Stomach smooth muscle (tissue), 2 donors: ENCODE measurements at regions not wholly inside any gene's neighbourhood (a gene's known extent, or its start where the extent isn't known, plus 50 kb on each side); places are given as distances from the start of the nearest gene placed in this dataset.
"Not testable (repeated sequence)": the region's sequence is repeated elsewhere in the genome, so short reads cannot be mapped to it uniquely, and the experiment has no call there.

ENCODE experiments used
- H3K27ac ChIP-seq: one replicate; pipeline ENCODE4 v1.7.0; 2013; ENCODE audit warnings: mild to moderate bottlenecking, low read length, inconsistent platforms
- H3K27me3 ChIP-seq, 2 donors: one replicate each; pipeline ENCODE4 v1.7.0; 2013; ENCODE audit warnings: low read length in 2 of 2; ENCODE audit not compliant: insufficient read depth in 2 of 2, control insufficient read depth in 1 of 2
- H3K36me3 ChIP-seq, 2 donors: one replicate each; pipeline ENCODE4 v1.7.0; 2013; ENCODE audit warnings: low read length in 2 of 2; ENCODE audit not compliant: control insufficient read depth in 2 of 2, insufficient read depth in 2 of 2
- H3K4me1 ChIP-seq: one replicate; pipeline ENCODE4 v1.7.0; 2013; ENCODE audit warnings: low read length; ENCODE audit not compliant: control insufficient read depth, insufficient read depth
- H3K4me3 ChIP-seq, 2 donors: one replicate each; pipeline ENCODE4 v1.7.0; 2013; ENCODE audit warnings: low read length in 2 of 2
- H3K9ac ChIP-seq, 2 donors: one replicate each; pipeline ENCODE4 v1.7.0; 2013; ENCODE audit warnings: low read length in 2 of 2, mild to moderate bottlenecking in 1 of 2
- H3K9me3 ChIP-seq, 2 donors: one replicate each; pipeline ENCODE4 v1.7.0; 2013; ENCODE audit warnings: low read length in 2 of 2; ENCODE audit not compliant: control insufficient read depth in 2 of 2
- donor health status: healthy.
- donor health status: Pancreatic carcinoma.

- no peak overlapping the region for H3K27ac ChIP-seq
- no peaks in the 10 kb centered on the region for H3K9me3 ChIP-seq
- no peak overlapping the region for H3K4me3 ChIP-seq
- H3K4me1 ChIP-seq: no peaks in the 10 kb centered on the region
- no peaks in the 10 kb centered on the region for H3K27me3 ChIP-seq
- H3K36me3 ChIP-seq: no peaks in the 10 kb centered on the region
- no peak overlapping the region for H3K9ac ChIP-seq
These were observed 428.5 kb downstream of the CD83 start for GRCh38 chr6:14546036-14546435.

GRCh38 chr6:14547284-14547998 is 429.9 kb downstream of the CD83 start:
- Histone ChIP-seq H3K36me3 (no peaks in the 10 kb centered on the region), H3K27ac (no peak overlapping the region), H3K9ac (no peak overlapping the region), H3K27me3 (no peaks in the 10 kb centered on the region), H3K4me3 (no peak overlapping the region), H3K9me3 (no peaks in the 10 kb centered on the region), H3K4me1 (no peaks in the 10 kb centered on the region)

DNA sequence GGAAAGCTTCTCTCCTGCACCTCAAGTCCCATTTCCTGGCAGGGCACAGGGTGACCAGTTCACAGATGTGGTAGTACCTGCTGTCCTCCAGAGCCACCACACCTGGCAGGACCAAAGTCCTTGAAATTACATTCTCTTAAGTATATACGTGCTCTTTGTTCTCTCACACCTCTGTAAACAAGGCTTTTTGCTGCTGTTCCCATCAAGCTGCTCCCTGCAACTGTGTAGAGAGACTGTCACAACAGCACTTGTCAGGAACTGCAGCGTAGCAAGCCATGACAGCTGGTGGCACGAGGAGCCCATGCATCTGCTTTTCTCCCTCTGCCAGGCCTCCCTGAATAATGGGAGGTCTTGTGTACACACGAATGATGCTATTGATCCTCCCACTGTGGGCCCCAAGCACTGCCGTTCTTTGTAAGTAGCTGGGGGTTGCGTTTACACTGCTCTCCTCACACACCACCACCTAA is 431.8 kb downstream of the CD83 start:
- no peak overlapping the region for H3K27ac ChIP-seq
- no peaks in the 10 kb centered on the region for H3K9me3 ChIP-seq
- no peaks in the 10 kb centered on the region for H3K36me3 ChIP-seq
- H3K4me3 ChIP-seq: no peak overlapping the region
- H3K27me3 ChIP-seq: no peaks in the 10 kb centered on the region
- H3K4me1 ChIP-seq: no peaks in the 10 kb centered on the region
- H3K9ac ChIP-seq: no peak overlapping the region

GRCh38 chr6:14549871-14550270 is 432.3 kb downstream of the CD83 start:
- no peaks in the 10 kb centered on the region for H3K36me3 ChIP-seq
- no peaks in the 10 kb centered on the region for H3K27me3 ChIP-seq
- H3K4me1 ChIP-seq: no peaks in the 10 kb centered on the region
- no peak overlapping the region for H3K27ac ChIP-seq
- H3K9me3 ChIP-seq: no peaks in the 10 kb centered on the region
- H3K4me3 ChIP-seq: no peak overlapping the region
- H3K9ac ChIP-seq: no peak overlapping the region

DNA sequence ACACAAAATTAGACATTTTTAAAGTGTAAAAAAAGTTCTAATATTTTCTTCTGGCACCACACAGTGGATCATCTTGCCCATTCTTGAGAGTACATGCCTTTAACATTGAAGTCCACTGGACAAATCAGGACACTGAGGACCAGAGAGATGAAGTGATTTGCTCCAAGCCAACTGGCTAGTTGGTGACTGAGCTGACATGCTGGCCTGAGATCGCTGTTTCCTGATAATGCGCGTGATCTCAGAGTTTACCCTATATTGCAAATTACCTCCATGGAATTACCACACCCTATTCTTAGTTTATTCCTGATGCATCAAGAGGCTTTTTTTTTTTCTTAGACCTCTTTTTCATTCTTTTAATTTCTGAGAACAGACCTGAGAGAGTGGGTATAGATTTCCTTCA is 432.8 kb downstream of the CD83 start:
- Histone ChIP-seq H3K9ac (no peak overlapping the region), H3K27me3 (no peaks in the 10 kb centered on the region), H3K36me3 (no peaks in the 10 kb centered on the region), H3K27ac (no peak overlapping the region), H3K4me1 (no peaks in the 10 kb centered on the region), H3K4me3 (no peak overlapping the region), H3K9me3 (no peaks in the 10 kb centered on the region)

- H3K27ac ChIP-seq: no peak overlapping the region
- no peak overlapping the region for H3K4me3 ChIP-seq
These were observed 433.2 kb downstream of the CD83 start for GRCh38 chr6:14550822-14551221.

DNA sequence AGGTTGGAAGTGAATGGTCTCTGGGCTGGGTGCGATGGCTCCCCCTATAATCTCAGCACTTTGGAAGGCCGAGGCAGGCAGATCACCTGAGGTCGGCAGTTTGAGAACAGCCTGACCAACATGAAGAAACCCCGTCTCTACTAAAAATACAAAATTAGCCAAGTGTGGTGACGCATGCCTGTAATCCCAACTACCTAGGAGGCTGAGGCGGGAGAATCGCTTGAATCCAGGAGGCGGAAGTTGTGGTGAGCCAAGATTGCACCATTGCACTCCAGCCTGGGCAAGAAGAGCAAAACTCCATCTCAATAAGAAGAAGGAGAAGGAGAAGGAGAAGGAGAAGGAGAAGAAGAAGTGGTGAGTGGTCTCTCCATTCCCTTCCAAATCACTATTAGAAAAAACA is 434.0 kb downstream of the CD83 start:
- not testable (repeated sequence) for H3K9me3 ChIP-seq, H3K27me3 ChIP-seq, H3K9ac ChIP-seq, H3K36me3 ChIP-seq, H3K4me1 ChIP-seq, H3K4me3 ChIP-seq, H3K27ac ChIP-seq

More at GRCh38 chr6:14550822-14551221, 433.2 kb downstream of the CD83 start:
- Histone ChIP-seq H3K9me3 (no peaks in the 10 kb centered on the region), H3K36me3 (no peaks in the 10 kb centered on the region), H3K4me1 (no peaks in the 10 kb centered on the region), H3K27me3 (no peaks in the 10 kb centered on the region), H3K9ac (no peak overlapping the region)

GRCh38 chr6:14552891-14553290 is 435.3 kb downstream of the CD83 start:
- Histone ChIP-seq H3K36me3 (no peaks in the 10 kb centered on the region), H3K4me1 (no peaks in the 10 kb centered on the region), H3K9ac (no peak overlapping the region), H3K4me3 (no peak overlapping the region), H3K27ac (no peak overlapping the region), H3K27me3 (no peaks in the 10 kb centered on the region), H3K9me3 (no peaks in the 10 kb centered on the region)

DNA sequence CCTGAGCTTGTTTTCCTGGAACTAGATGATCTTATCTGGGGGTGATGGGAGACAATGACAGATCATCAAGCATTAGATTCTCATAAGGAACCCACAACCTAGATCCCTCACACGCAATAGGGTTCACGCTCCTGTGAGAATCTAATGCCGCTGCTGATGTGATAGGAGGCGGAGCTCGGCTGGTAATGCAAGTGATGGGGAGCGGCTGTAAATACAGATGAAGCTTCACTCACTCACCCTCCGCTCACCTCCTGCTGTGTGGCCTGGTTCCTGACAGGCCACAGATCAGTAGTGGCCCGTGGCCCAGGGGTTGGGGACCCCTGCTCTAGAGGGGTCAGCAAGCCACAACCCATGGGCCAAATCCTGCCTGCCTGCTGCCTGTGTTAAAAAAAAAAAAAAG is 435.9 kb downstream of the CD83 start:
- H3K9ac ChIP-seq: no peak overlapping the region
- no peaks in the 10 kb centered on the region for H3K27me3 ChIP-seq
- H3K9me3 ChIP-seq: no peaks in the 10 kb centered on the region

DNA sequence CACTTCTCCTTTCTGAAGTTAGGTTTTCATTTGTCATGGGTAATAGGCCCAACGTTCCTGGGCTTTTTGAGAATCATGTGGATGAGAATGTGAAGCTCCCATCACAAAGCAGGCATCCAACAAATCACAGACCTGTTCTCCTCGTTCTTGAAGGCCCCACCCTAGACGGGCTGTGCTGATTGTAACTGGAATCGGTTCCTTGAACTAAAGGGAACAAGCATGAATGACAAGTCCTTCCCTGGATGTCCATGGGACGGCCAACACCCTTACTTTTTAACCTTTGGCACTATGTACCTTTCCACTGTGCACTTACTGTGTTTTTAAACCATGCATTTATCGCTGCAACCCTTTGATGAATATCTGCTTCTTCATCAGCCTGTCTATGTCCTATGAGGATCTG is 438.2 kb downstream of the CD83 start:
- Histone ChIP-seq H3K4me3 (no peak overlapping the region), H3K4me1 (no peaks in the 10 kb centered on the region), H3K9me3 (no peaks in the 10 kb centered on the region), H3K27me3 (no peaks in the 10 kb centered on the region), H3K36me3 (no peaks in the 10 kb centered on the region), H3K27ac (no peak overlapping the region), H3K9ac (no peak overlapping the region)

More for the DNA sequence above, 435.9 kb downstream of the CD83 start:
- no peaks in the 10 kb centered on the region for H3K36me3 ChIP-seq
- H3K4me1 ChIP-seq: no peaks in the 10 kb centered on the region
- no peak overlapping the region for H3K4me3 ChIP-seq
- no peak overlapping the region for H3K27ac ChIP-seq

DNA sequence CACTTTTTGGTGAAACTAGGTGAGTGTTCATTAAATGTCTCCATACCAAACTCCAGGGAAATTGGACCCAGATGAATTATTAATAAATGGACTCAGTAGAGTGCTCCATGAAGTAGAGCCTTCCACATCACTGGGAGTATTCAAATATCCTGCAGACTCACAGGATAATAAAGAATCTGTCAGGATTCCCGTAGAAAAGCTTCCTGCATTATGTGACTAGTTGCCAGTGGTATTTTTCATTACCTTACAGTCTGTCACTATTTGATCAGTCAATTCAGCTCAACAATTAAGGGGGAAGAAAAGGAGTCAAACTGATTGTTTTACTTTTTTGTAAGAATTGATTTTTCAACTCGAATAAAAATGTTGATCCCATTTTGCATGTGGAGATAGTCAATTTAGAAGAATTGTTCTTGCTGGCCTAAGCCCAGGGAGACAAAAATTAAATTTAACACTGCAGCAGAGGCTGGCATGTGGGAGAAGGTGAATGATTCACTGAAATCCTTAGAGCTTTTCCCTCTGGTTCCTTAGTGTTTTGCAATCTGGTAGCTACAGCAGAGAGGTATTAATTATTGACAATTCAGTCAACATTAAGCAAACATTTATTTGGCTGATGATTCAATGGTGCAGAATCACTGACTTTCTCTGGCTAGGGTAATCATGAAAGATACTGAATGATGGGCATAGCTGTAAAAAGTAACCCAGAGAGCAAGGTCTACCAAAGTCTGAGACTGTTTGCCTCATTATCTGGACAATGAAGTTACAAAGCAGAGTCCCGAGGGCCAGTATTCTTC is 442.4 kb downstream of the CD83 start:
- Histone ChIP-seq H3K9me3 (no peaks in the 10 kb centered on the region), H3K9ac (no peak overlapping the region), H3K36me3 (no peaks in the 10 kb centered on the region), H3K27me3 (no peaks in the 10 kb centered on the region), H3K4me1 (no peaks in the 10 kb centered on the region), H3K4me3 (no peak overlapping the region), H3K27ac (no peak overlapping the region)
